Lung (tissue), 11 donors: ENCODE measurements at regions not wholly inside any gene's neighbourhood (a gene's known extent, or its start where the extent isn't known, plus 50 kb on each side); places are given as distances from the start of the nearest gene placed in this dataset.

ENCODE experiments used
- ATAC-seq: fragments of 200-7000 bp; cut with Tn5 transposase; one replicate; pipeline ENCODE4 v1.9.1; 2020; ENCODE audit warnings: moderate number of reproducible peaks; ENCODE audit not compliant: insufficient read depth, low FRiP score
- DNase-seq, 3 donors: peaks; one replicate each; pipeline ENCODE4 v3.0.0-alpha.2; 2013 to 2017
- H3K27ac ChIP-seq, 2 donors: one replicate each; pipeline ENCODE4 v1.5.1; 2013; ENCODE audit warnings: mild to moderate bottlenecking in 2 of 2, moderate library complexity in 2 of 2, control low read depth in 1 of 2, inconsistent platforms in 1 of 2, low read depth in 1 of 2, low read length in 1 of 2
- H3K27me3 ChIP-seq, 3 donors: one replicate each; pipeline ENCODE4 v1.5.1; 2013; ENCODE audit warnings: low read length in 2 of 3; ENCODE audit not compliant: control insufficient read depth in 3 of 3, insufficient read depth in 3 of 3
- H3K36me3 ChIP-seq, 4 donors: one replicate each; pipeline ENCODE4 v1.5.1; 2013; ENCODE audit warnings: low read length in 4 of 4, mild to moderate bottlenecking in 1 of 4, moderate library complexity in 1 of 4; ENCODE audit not compliant: control insufficient read depth in 4 of 4, insufficient read depth in 4 of 4
- H3K4me1 ChIP-seq, 5 donors: one replicate each; pipeline ENCODE4 v1.5.1; 2013; ENCODE audit warnings: low read length in 5 of 5, mild to moderate bottlenecking in 2 of 5, moderate library complexity in 1 of 5; ENCODE audit not compliant: control insufficient read depth in 5 of 5, insufficient read depth in 5 of 5
- H3K4me3 ChIP-seq: one replicate; pipeline ENCODE4 v1.5.1; 2013; ENCODE audit warnings: mild to moderate bottlenecking, control low read depth, moderate library complexity
- H3K9ac ChIP-seq, 2 donors: one replicate each; pipeline ENCODE4 v1.5.1; 2013; ENCODE audit warnings: low read length in 2 of 2, control low read depth in 1 of 2; ENCODE audit not compliant: insufficient read depth in 1 of 2
- H3K9me3 ChIP-seq, 4 donors: one replicate each; pipeline ENCODE4 v1.5.1; 2013; ENCODE audit warnings: low read length in 3 of 4, mild to moderate bottlenecking in 1 of 4, moderate library complexity in 1 of 4; ENCODE audit not compliant: control insufficient read depth in 4 of 4, insufficient read depth in 3 of 4
- CTCF ChIP-seq: IDR thresholded peaks from 2 replicates; pipeline ENCODE4 v1.5.1; 2012; ENCODE audit warnings: mild to moderate bottlenecking; ENCODE audit errors: control extremely low read depth, extremely low read depth
- WGBS, 2 donors: extraction: QIAGEN DNeasy Blood & Tissue Kit; methylation state at CpG; one replicate each; pipeline ENCODE4 v1.1.7; 2013; 5-methylcytosine and 5-hydroxymethylcytosine counted together
- donor health status: control.
- donor health status: control.
- donor health status: Bipolar disorder and iron deficiency.
- donor health status: healthy.
- donor health status: DM: yes; HTN: yes; CAD: no.

GRCh38 chr3:18098960-18099587, 326.1 kb downstream of the SATB1 start:
- Histone ChIP-seq H3K27me3 (no peaks in the 10 kb centered on the region), H3K9ac (no peak overlapping the region), H3K9me3 (peaks cover 0 to 2% (median 0%) of the 10 kb centered on the region in 4 donors), H3K4me3 (no peak overlapping the region), H3K36me3 (no peaks in the 10 kb centered on the region), H3K4me1 (no peaks in the 10 kb centered on the region), H3K27ac (no peak overlapping the region)
- no peak for TF ChIP-seq CTCF
- DNase-seq (no peak), ATAC-seq (no peak)
- 75 to 80% methylated on average over 6 of the region's 6 CpGs for WGBS, 2 donors

- no peaks in the 10 kb centered on the region for H3K4me1 ChIP-seq
- H3K27ac ChIP-seq: no peak overlapping the region
- no peaks in the 10 kb centered on the region for H3K36me3 ChIP-seq
- WGBS, 2 donors: 47 to 60% methylated on average over 3 of the region's 3 CpGs
- DNase-seq (no peak), ATAC-seq (no peak)
- no peak overlapping the region for H3K9ac ChIP-seq
- no peak for TF ChIP-seq CTCF
- H3K4me3 ChIP-seq: no peak overlapping the region
- H3K9me3 ChIP-seq: peaks cover 0 to 2% (median 0%) of the 10 kb centered on the region in 4 donors
- H3K27me3 ChIP-seq: no peaks in the 10 kb centered on the region
Measured at GRCh38 chr3:18097989-18098388, 327.1 kb downstream of the SATB1 start.

GRCh38 chr3:18097473-18097872, 327.7 kb downstream of the SATB1 start:
- H3K9me3 ChIP-seq: peaks cover 0 to 2% (median 0%) of the 10 kb centered on the region in 4 donors
- H3K27me3 ChIP-seq: no peaks in the 10 kb centered on the region
- DNase-seq (no peak), ATAC-seq (no peak)
- H3K9ac ChIP-seq: no peak overlapping the region
- H3K4me3 ChIP-seq: no peak overlapping the region
- H3K4me1 ChIP-seq: no peaks in the 10 kb centered on the region
- TF ChIP-seq CTCF: no peak
- no peak overlapping the region for H3K27ac ChIP-seq
- H3K36me3 ChIP-seq: no peaks in the 10 kb centered on the region
- 78 to 88% methylated on average over 3 of the region's 3 CpGs for WGBS, 2 donors

- H3K27ac ChIP-seq: no peak overlapping the region
- H3K9ac ChIP-seq: no peak overlapping the region
- no peak for ATAC-seq
- no peaks in the 10 kb centered on the region for H3K4me1 ChIP-seq
- H3K36me3 ChIP-seq: no peaks in the 10 kb centered on the region
- no peak overlapping the region for H3K4me3 ChIP-seq
- no peaks in the 10 kb centered on the region for H3K27me3 ChIP-seq
- DNase-seq: no peak
- no peak for TF ChIP-seq CTCF
- WGBS, 2 donors: 61 to 72% methylated on average over 5 of the region's 5 CpGs
- H3K9me3 ChIP-seq: peaks cover 0 to 4% (median 0%) of the 10 kb centered on the region in 4 donors
Measured at GRCh38 chr3:18092726-18093125, 332.4 kb downstream of the SATB1 start.
